DMS 273 (cell line): ENCODE measurements at regions not wholly inside any gene's neighbourhood (a gene's known extent, or its start where the extent isn't known, plus 50 kb on each side); places are given as distances from the start of the nearest gene placed in this dataset.
"Not testable (repeated sequence)": the region's sequence is repeated elsewhere in the genome, so short reads cannot be mapped to it uniquely, and the experiment has no call there.

Source experiments
- DNase-seq: peaks from one replicate; lab custom pipeline; 2025; ENCODE audit not compliant: unreplicated experiment; lab: John Stamatoyannopoulos, UW

GRCh38 chr4:18630218-18631110 is 608.9 kb upstream of the LCORL start:
- DNase-seq = no peak

GRCh38 chr4:18627447-18628005 is 606.0 kb upstream of the LCORL start:
- no peak for DNase-seq

GRCh38 chr4:18626996-18627395 is 605.4 kb upstream of the LCORL start:
- DNase-seq = no peak

GRCh38 chr4:18626366-18626765 is 604.8 kb upstream of the LCORL start:
- DNase-seq = no peak

GRCh38 chr4:18621186-18621585 is 599.6 kb upstream of the LCORL start:
- DNase-seq = no peak

- DNase-seq = no peak
These were observed 595.2 kb upstream of the LCORL start for GRCh38 chr4:18616720-18617119.

GRCh38 chr4:18611026-18611425 is 589.5 kb upstream of the LCORL start:
- DNase-seq = no peak

- no peak for DNase-seq
These were observed 587.5 kb upstream of the LCORL start for GRCh38 chr4:18608908-18609533.

GRCh38 chr4:18602610-18603009 is 581.1 kb upstream of the LCORL start:
- not testable (repeated sequence) for DNase-seq

GRCh38 chr4:18593297-18594002 is 571.9 kb upstream of the LCORL start:
- peak; percentile 80 for DNase-seq

GRCh38 chr4:18582841-18583240 is 561.3 kb upstream of the LCORL start:
- no peak for DNase-seq

GRCh38 chr4:18578307-18578706 is 556.8 kb upstream of the LCORL start:
- no peak for DNase-seq

- no peak for DNase-seq
These were observed 550.9 kb upstream of the LCORL start for GRCh38 chr4:18572481-18572880.

GRCh38 chr4:18571301-18571761 is 549.8 kb upstream of the LCORL start:
- DNase-seq = no peak

GRCh38 chr4:18570370-18570769 is 548.8 kb upstream of the LCORL start:
- no peak for DNase-seq

- DNase-seq = peak; percentile 28
These were observed 547.0 kb upstream of the LCORL start for GRCh38 chr4:18568600-18568999.

GRCh38 chr4:18566970-18567799 is 545.6 kb upstream of the LCORL start:
- DNase-seq = no peak

- DNase-seq = no peak
These were observed 537.9 kb upstream of the LCORL start for GRCh38 chr4:18559492-18559891.

GRCh38 chr4:18556402-18556801 is 534.8 kb upstream of the LCORL start:
- no peak for DNase-seq

- no peak for DNase-seq
These were observed 518.8 kb upstream of the LCORL start for GRCh38 chr4:18540349-18540748.

- DNase-seq = no peak
These were observed 516.6 kb upstream of the LCORL start for GRCh38 chr4:18538121-18538520.
